ENCODE measurements at regions not wholly inside any gene's neighbourhood (a gene's known extent, or its start where the extent isn't known, plus 50 kb on each side); places are given as distances from the start of the nearest gene placed in this dataset.
"Not testable (repeated sequence)": the region's sequence is repeated elsewhere in the genome, so short reads cannot be mapped to it uniquely, and the experiment has no call there.

DNA sequence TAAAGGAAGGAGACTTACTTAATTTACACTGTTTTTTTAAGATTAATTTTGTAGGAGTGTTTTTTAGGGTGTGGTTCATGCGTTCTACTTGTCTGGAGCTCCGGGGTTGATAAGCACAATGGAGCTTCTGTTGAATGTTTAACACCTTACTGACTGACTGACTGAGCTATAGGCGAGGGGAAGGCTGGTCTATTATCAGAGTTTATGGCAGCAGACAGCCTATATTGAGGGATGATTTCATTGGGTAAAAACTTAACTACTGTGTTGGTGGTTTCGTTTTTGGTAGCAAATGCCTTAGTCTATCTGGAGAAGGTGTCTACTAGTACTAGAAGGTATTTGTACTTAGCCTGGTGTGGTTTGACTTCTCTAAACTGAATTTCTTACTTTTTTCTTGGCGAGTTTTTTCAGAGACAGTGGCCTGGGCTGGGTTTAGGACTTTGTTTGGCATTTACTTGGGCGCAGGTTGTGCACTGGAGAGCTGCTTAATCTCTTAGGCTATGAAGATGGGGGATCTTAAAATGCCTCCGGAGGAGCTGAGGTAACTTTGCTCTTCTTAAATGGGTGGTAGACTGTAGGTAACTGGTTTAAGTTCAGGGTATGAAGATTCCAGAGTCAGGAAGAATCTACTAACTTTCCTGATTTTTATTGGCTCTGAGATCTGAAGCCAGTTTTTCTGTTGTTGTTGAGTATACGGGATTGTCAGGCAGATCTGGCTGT, 130.2 kb downstream of the ART5 start:
- H3K9me3 ChIP-seq (replicated peaks in 1 of 2; ENCODE audit: control insufficient read depth in 2 of 2, insufficient read depth in 1 of 2, low read depth in 1 of 2, low read length in 2 of 2); H3K27me3 ChIP-seq (ENCODE audit: control insufficient read depth in 3 of 3, insufficient read depth in 3 of 3, low read depth in 1 of 3, low read length in 3 of 3); H3K27ac ChIP-seq (replicated peaks; ENCODE audit: low read length); H4K91ac ChIP-seq (ENCODE audit: low read depth, low read length, poor library complexity); H3K14ac ChIP-seq (ENCODE audit: low read length); H3K23ac ChIP-seq (ENCODE audit: low read depth, low read length, poor library complexity); H3K4me1 ChIP-seq (ENCODE audit: control insufficient read depth in 2 of 2, insufficient read depth in 1 of 2, low read depth in 1 of 2, low read length in 2 of 2); H3K9ac ChIP-seq (ENCODE audit: low read depth, low read length, poor library complexity); H3K4ac ChIP-seq (ENCODE audit: low read length); H3K4me2 ChIP-seq (ENCODE audit: insufficient read depth, low read length, poor library complexity, severe bottlenecking); H4K8ac ChIP-seq (ENCODE audit: low read depth, low read length); H2AFZ ChIP-seq (ENCODE audit: low read length); H2BK120ac ChIP-seq (ENCODE audit: low read depth, low read length); DNase-seq (ENCODE audit: low spot score); H3K18ac ChIP-seq (ENCODE audit: low read length); H2BK12ac ChIP-seq (ENCODE audit: low read length); H3K4me3 ChIP-seq (ENCODE audit: low read length in 2 of 2); H2AK5ac ChIP-seq (ENCODE audit: low read depth, low read length); H3K36me3 ChIP-seq (replicated peaks in 1 of 2; ENCODE audit: control insufficient read depth in 2 of 2, insufficient read depth in 2 of 2, low read length in 2 of 2); H2BK5ac ChIP-seq (ENCODE audit: low read length); H2BK15ac ChIP-seq (ENCODE audit: low read length); H3K79me1 ChIP-seq (ENCODE audit: low read depth, low read length): not testable (repeated sequence)
- WGBS, 2 donors (ENCODE audit: extremely low coverage in 2 of 2, insufficient read length in 2 of 2, insufficient replicate concordance in 1 of 2), result no CpG with 5 or more reads among the region's 8 CpGs

DNA sequence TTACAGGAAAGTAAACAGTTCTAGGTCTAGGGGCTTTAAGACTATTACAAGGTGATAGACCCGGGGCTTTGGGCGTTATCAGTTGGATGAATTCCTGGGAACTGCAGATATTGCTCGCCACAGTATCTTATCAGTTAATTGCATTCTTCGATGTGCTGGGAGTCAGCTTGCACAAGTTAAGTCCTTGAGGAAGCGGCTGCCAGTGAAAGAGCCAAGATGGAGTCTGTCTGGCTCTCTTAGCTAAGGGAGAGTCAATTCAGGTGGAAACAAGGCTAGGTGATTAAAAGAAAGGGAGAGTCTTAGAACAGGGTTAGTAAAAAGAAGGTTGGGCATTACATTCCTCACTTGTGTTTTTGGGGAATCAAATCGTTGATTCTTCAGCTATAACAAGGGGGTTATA, 130.6 kb upstream of the ZNF195 start:
- not testable (repeated sequence) for H2BK12ac ChIP-seq (ENCODE audit: low read length); H4K8ac ChIP-seq (ENCODE audit: low read depth, low read length); H3K27ac ChIP-seq (replicated peaks; ENCODE audit: low read length); H2BK5ac ChIP-seq (ENCODE audit: low read length); H3K27me3 ChIP-seq (ENCODE audit: control insufficient read depth in 3 of 3, insufficient read depth in 3 of 3, low read depth in 1 of 3, low read length in 3 of 3); H3K9ac ChIP-seq (ENCODE audit: low read depth, low read length, poor library complexity); H3K4ac ChIP-seq (ENCODE audit: low read length); H3K9me3 ChIP-seq (replicated peaks in 1 of 2; ENCODE audit: control insufficient read depth in 2 of 2, insufficient read depth in 1 of 2, low read depth in 1 of 2, low read length in 2 of 2); DNase-seq (ENCODE audit: low spot score); H2AFZ ChIP-seq (ENCODE audit: low read length); H3K36me3 ChIP-seq (replicated peaks in 1 of 2; ENCODE audit: control insufficient read depth in 2 of 2, insufficient read depth in 2 of 2, low read length in 2 of 2); H3K14ac ChIP-seq (ENCODE audit: low read length); H3K4me3 ChIP-seq (ENCODE audit: low read length in 2 of 2); H2BK15ac ChIP-seq (ENCODE audit: low read length); H3K4me1 ChIP-seq (ENCODE audit: control insufficient read depth in 2 of 2, insufficient read depth in 1 of 2, low read depth in 1 of 2, low read length in 2 of 2); H3K18ac ChIP-seq (ENCODE audit: low read length); H3K79me1 ChIP-seq (ENCODE audit: low read depth, low read length); H3K4me2 ChIP-seq (ENCODE audit: insufficient read depth, low read length, poor library complexity, severe bottlenecking); H3K23ac ChIP-seq (ENCODE audit: low read depth, low read length, poor library complexity); H2BK120ac ChIP-seq (ENCODE audit: low read depth, low read length); H4K91ac ChIP-seq (ENCODE audit: low read depth, low read length, poor library complexity); H2AK5ac ChIP-seq (ENCODE audit: low read depth, low read length)
- WGBS, 2 donors (ENCODE audit: extremely low coverage in 2 of 2, insufficient read length in 2 of 2, insufficient replicate concordance in 1 of 2), result no CpG with 5 or more reads among the region's 6 CpGs

GRCh38 chr11:3499198-3499597, 120.3 kb upstream of the ZNF195 start:
- not testable (repeated sequence) for H4K8ac ChIP-seq (ENCODE audit: low read depth, low read length); H3K4me1 ChIP-seq (ENCODE audit: control insufficient read depth in 2 of 2, insufficient read depth in 1 of 2, low read depth in 1 of 2, low read length in 2 of 2); H3K36me3 ChIP-seq (replicated peaks in 1 of 2; ENCODE audit: control insufficient read depth in 2 of 2, insufficient read depth in 2 of 2, low read length in 2 of 2); H3K23ac ChIP-seq (ENCODE audit: low read depth, low read length, poor library complexity); H2AFZ ChIP-seq (ENCODE audit: low read length); DNase-seq (ENCODE audit: low spot score); H2BK120ac ChIP-seq (ENCODE audit: low read depth, low read length); H3K14ac ChIP-seq (ENCODE audit: low read length); H3K4me3 ChIP-seq (ENCODE audit: low read length in 2 of 2); H3K4me2 ChIP-seq (ENCODE audit: insufficient read depth, low read length, poor library complexity, severe bottlenecking); H3K9ac ChIP-seq (ENCODE audit: low read depth, low read length, poor library complexity); H3K27me3 ChIP-seq (ENCODE audit: control insufficient read depth in 3 of 3, insufficient read depth in 3 of 3, low read depth in 1 of 3, low read length in 3 of 3); H4K91ac ChIP-seq (ENCODE audit: low read depth, low read length, poor library complexity); H3K4ac ChIP-seq (ENCODE audit: low read length); H2BK12ac ChIP-seq (ENCODE audit: low read length); H2AK5ac ChIP-seq (ENCODE audit: low read depth, low read length); H3K27ac ChIP-seq (replicated peaks; ENCODE audit: low read length); H2BK15ac ChIP-seq (ENCODE audit: low read length); H2BK5ac ChIP-seq (ENCODE audit: low read length); H3K9me3 ChIP-seq (replicated peaks in 1 of 2; ENCODE audit: control insufficient read depth in 2 of 2, insufficient read depth in 1 of 2, low read depth in 1 of 2, low read length in 2 of 2); H3K18ac ChIP-seq (ENCODE audit: low read length); H3K79me1 ChIP-seq (ENCODE audit: low read depth, low read length)
- WGBS, 2 donors (ENCODE audit: extremely low coverage in 2 of 2, insufficient read length in 2 of 2, insufficient replicate concordance in 1 of 2), result no CpG with 5 or more reads among the region's 4 CpGs

DNA sequence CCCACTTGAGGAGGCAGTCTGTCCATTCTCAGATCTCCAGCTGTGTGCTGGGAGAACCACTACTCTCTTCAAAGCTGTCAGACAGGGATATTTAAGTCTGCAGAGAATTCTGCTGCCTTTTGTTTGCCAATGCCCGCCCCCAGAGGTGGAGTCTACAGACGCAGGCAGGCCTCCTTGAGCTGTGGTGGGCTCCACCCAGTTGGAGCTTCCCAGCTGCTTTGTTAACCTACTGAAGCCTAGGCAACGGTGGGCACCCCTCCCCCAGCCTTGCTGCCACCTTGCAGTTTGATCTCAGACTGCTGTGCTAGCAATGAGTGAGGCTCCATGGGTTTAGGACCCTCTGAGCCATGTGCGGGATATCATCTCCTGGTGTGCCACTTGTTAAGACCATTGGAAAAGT, 119.4 kb upstream of the ZNF195 start:
- H2BK12ac ChIP-seq (ENCODE audit: low read length); H2BK5ac ChIP-seq (ENCODE audit: low read length); H3K4me3 ChIP-seq (ENCODE audit: low read length in 2 of 2); H4K8ac ChIP-seq (ENCODE audit: low read depth, low read length); H3K36me3 ChIP-seq (replicated peaks in 1 of 2; ENCODE audit: control insufficient read depth in 2 of 2, insufficient read depth in 2 of 2, low read length in 2 of 2); H3K23ac ChIP-seq (ENCODE audit: low read depth, low read length, poor library complexity); H3K9me3 ChIP-seq (replicated peaks in 1 of 2; ENCODE audit: control insufficient read depth in 2 of 2, insufficient read depth in 1 of 2, low read depth in 1 of 2, low read length in 2 of 2); H3K9ac ChIP-seq (ENCODE audit: low read depth, low read length, poor library complexity); H3K27me3 ChIP-seq (ENCODE audit: control insufficient read depth in 3 of 3, insufficient read depth in 3 of 3, low read depth in 1 of 3, low read length in 3 of 3); H3K14ac ChIP-seq (ENCODE audit: low read length); H3K27ac ChIP-seq (replicated peaks; ENCODE audit: low read length); H3K18ac ChIP-seq (ENCODE audit: low read length); H2BK120ac ChIP-seq (ENCODE audit: low read depth, low read length); H3K4me1 ChIP-seq (ENCODE audit: control insufficient read depth in 2 of 2, insufficient read depth in 1 of 2, low read depth in 1 of 2, low read length in 2 of 2); H2BK15ac ChIP-seq (ENCODE audit: low read length); H3K79me1 ChIP-seq (ENCODE audit: low read depth, low read length); H2AK5ac ChIP-seq (ENCODE audit: low read depth, low read length); H3K4ac ChIP-seq (ENCODE audit: low read length); H4K91ac ChIP-seq (ENCODE audit: low read depth, low read length, poor library complexity); H2AFZ ChIP-seq (ENCODE audit: low read length); H3K4me2 ChIP-seq (ENCODE audit: insufficient read depth, low read length, poor library complexity, severe bottlenecking); DNase-seq (ENCODE audit: low spot score): not testable (repeated sequence)
- no CpG with 5 or more reads among the region's 4 CpGs for WGBS, 2 donors (ENCODE audit: extremely low coverage in 2 of 2, insufficient read length in 2 of 2, insufficient replicate concordance in 1 of 2)

Data from neuronal stem cell (in vitro differentiated cells).